Esophagus muscularis mucosa (tissue), 4 donors: ENCODE measurements at regions not wholly inside any gene's neighbourhood (a gene's known extent, or its start where the extent isn't known, plus 50 kb on each side); places are given as distances from the start of the nearest gene placed in this dataset.
"Not testable (repeated sequence)": the region's sequence is repeated elsewhere in the genome, so short reads cannot be mapped to it uniquely, and the experiment has no call there.

Experiments used
- DNase-seq: peaks from one replicate; pipeline ENCODE4 v3.0.0-alpha.2; 2017; ENCODE audit errors: extremely low spot score
- H3K27ac ChIP-seq, 4 donors: fragments of 200-600 bp; sonication (generic); replicated peaks in 1 of 4; 1 replicate in 3 of 4; 2 replicates in 1 of 4; pipeline ENCODE4 v1.5.1; 2016 to 2019; ENCODE audit warnings: mild to moderate bottlenecking in 1 of 4
- H3K27me3 ChIP-seq, 4 donors: fragments of 200-600 bp; sonication (generic); one replicate each; pipeline versions ENCODE4 v1.5.1 to v1.6.0; 2016 to 2019
- H3K36me3 ChIP-seq, 4 donors: fragments of 200-600 bp; sonication (generic); one replicate each; pipeline ENCODE4 v1.5.1; 2016 to 2019
- H3K4me1 ChIP-seq, 4 donors: fragments of 200-600 bp; sonication (generic); one replicate each; pipeline ENCODE4 v1.5.1; 2016 to 2019
- H3K4me3 ChIP-seq, 4 donors: fragments of 200-600 bp; sonication (generic); 1 replicate in 2 of 4; 2 replicates in 2 of 4; pipeline ENCODE4 v1.5.1; 2016 to 2019; ENCODE audit warnings: mild to moderate bottlenecking in 4 of 4, moderate library complexity in 1 of 4
- H3K9me3 ChIP-seq, 4 donors: fragments of 200-600 bp; sonication (generic); 1 replicate in 3 of 4; 2 replicates in 1 of 4; pipeline ENCODE4 v1.5.1; 2016 to 2019
- CTCF ChIP-seq, 3 experiments: fragments of 200-600 bp in 2 of 3; fragments of 450-650 bp in 1 of 3; sonication (generic) in 2 of 3; IDR thresholded peaks; one replicate each; pipeline ENCODE4 v1.5.1; 2017 to 2019; ENCODE audit warnings: antibody characterized with exemption in 3 of 3, mild to moderate bottlenecking in 2 of 3, moderate library complexity in 1 of 3
- EP300 ChIP-seq: sonication (generic); formaldehyde crosslinking; IDR thresholded peaks from one replicate; pipeline ENCODE4 v1.6.1; 2017; ENCODE audit warnings: antibody characterized with exemption
- POLR2A ChIP-seq: fragments of 450-650 bp; IDR thresholded peaks from one replicate; pipeline ENCODE4 v1.6.1; 2017; ENCODE audit warnings: antibody characterized with exemption, moderate library complexity, mild to moderate bottlenecking, low read depth
- POLR2AphosphoS5 ChIP-seq, 2 donors: sonication (generic); formaldehyde crosslinking; IDR thresholded peaks; one replicate each; pipeline ENCODE4 v1.6.1; 2017; ENCODE audit warnings: antibody characterized with exemption in 2 of 2
- WGBS: methylation state at CpG from one replicate; pipeline ENCODE4 v1.1.5; 2018; 5-methylcytosine and 5-hydroxymethylcytosine counted together
- intact Hi-C: fragments of 100-400 bp; cut with DNase I; formaldehyde crosslinking; loops from one replicate; pipeline ENCODE4 v1.15.1; 2023

- 84% methylated on average over 7 of the region's 7 CpGs for WGBS
- Histone ChIP-seq H3K9me3 (no peaks in the 10 kb centered on the region), H3K4me3 (no peak overlapping the region), H3K36me3 (no peaks in the 10 kb centered on the region), H3K27ac (no peak overlapping the region), H3K27me3 (no peaks in the 10 kb centered on the region), H3K4me1 (no peaks in the 10 kb centered on the region)
- no peak for TF ChIP-seq EP300
- DNase-seq: no peak
- intact Hi-C loops: no loop called here
Observed at GRCh38 chrX:120732461-120732860, 102.6 kb upstream of the C1GALT1C1 start.

GRCh38 chrX:120731386-120731785 lies 101.5 kb upstream of the C1GALT1C1 start:
- Histone ChIP-seq H3K4me1 (no peaks in the 10 kb centered on the region), H3K9me3 (no peaks in the 10 kb centered on the region), H3K4me3 (no peak overlapping the region), H3K27ac (no peak overlapping the region), H3K36me3 (no peaks in the 10 kb centered on the region), H3K27me3 (no peaks in the 10 kb centered on the region)
- no peak for DNase-seq
- 55% methylated on average over 4 of the region's 4 CpGs for WGBS
- intact Hi-C loops: no loop called here
- TF ChIP-seq CTCF (IDR thresholded peaks at IDR 0.05): no peak
- no peak for TF ChIP-seq EP300
- no peak for TF ChIP-seq POLR2A
- TF ChIP-seq POLR2AphosphoS5 (IDR thresholded peaks at IDR 0.05): no peak

GRCh38 chrX:120729506-120730255 lies 99.8 kb upstream of the C1GALT1C1 start:
- intact Hi-C loops, H3K4me1 ChIP-seq, H3K36me3 ChIP-seq, H3K27ac ChIP-seq, DNase-seq, H3K27me3 ChIP-seq, H3K4me3 ChIP-seq, H3K9me3 ChIP-seq: not testable (repeated sequence)
- WGBS: 90% methylated on average over 7 of the region's 7 CpGs

DNA sequence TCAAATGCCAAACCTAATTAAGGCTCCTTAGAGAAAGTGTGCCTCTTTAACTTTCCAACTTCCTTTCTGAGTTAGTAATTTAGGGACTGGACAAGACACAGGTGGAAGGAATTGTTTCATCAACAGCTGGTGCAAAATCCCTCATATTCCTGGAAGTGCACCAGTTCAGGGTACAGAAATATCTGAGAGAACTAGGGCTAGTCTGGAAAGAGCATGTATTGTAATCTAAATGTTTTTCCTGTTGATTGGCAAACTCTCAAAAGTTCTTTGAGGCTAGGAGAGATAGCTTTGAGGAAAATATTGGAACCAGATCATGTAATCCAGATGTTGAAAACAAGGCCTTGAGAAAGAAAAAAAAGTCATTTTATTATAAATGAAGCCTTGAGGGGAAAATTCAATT lies 98.1 kb upstream of the C1GALT1C1 start:
- no peak overlapping the region for H3K4me3 ChIP-seq
- no peaks in the 10 kb centered on the region for H3K36me3 ChIP-seq
- H3K27me3 ChIP-seq: no peaks in the 10 kb centered on the region
- H3K9me3 ChIP-seq: no peaks in the 10 kb centered on the region
- TF ChIP-seq EP300 (no peak), CTCF (IDR thresholded peaks at IDR 0.05) (no peak), POLR2AphosphoS5 (IDR thresholded peaks at IDR 0.05) (no peak), POLR2A (no peak)
- H3K4me1 ChIP-seq: no peaks in the 10 kb centered on the region
- H3K27ac ChIP-seq: no peak overlapping the region
- intact Hi-C loops: no loop called here
- DNase-seq: no peak

DNA sequence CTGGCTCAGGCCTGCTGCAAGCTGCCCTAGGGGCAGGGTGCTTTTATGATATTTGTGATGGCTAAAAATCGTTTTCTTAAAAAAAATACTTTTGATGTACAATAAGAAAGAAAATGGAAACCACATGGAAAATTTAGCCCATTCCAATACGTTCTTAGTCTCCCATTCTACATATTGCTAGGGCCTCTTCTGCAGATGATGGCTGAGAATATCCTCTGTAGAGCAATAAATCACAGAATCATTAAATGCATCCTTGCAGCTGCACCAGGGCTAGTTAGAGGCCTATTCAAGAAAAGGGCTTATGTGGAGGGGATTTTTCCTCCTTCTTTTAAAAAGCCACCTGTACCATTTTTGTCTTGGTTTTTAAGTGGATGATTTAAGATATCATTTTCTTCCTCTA lies 97.6 kb upstream of the C1GALT1C1 start:
- TF ChIP-seq POLR2AphosphoS5 (IDR thresholded peaks at IDR 0.05) (no peak), CTCF (IDR thresholded peaks at IDR 0.05) (no peak), POLR2A (no peak), EP300 (no peak)
- H3K4me3 ChIP-seq: no peak overlapping the region
- DNase-seq: no peak
- intact Hi-C loops: no loop called here
- H3K9me3 ChIP-seq: no peaks in the 10 kb centered on the region
- no peaks in the 10 kb centered on the region for H3K4me1 ChIP-seq
- H3K27me3 ChIP-seq: no peaks in the 10 kb centered on the region
- no peaks in the 10 kb centered on the region for H3K36me3 ChIP-seq
- WGBS: 45% methylated on average over 2 of the region's 2 CpGs
- H3K27ac ChIP-seq: no peak overlapping the region

GRCh38 chrX:120726294-120726693 lies 96.4 kb upstream of the C1GALT1C1 start:
- Histone ChIP-seq H3K4me3 (no peak overlapping the region), H3K9me3 (peaks cover 0 to 6% (median 0%) of the 10 kb centered on the region in 4 donors), H3K4me1 (no peaks in the 10 kb centered on the region), H3K27me3 (no peaks in the 10 kb centered on the region), H3K36me3 (no peaks in the 10 kb centered on the region), H3K27ac (no peak overlapping the region)
- WGBS: 49% methylated on average over 2 of the region's 2 CpGs
- no peak for TF ChIP-seq POLR2AphosphoS5 (IDR thresholded peaks at IDR 0.05)
- DNase-seq: no peak
- intact Hi-C loops: no loop called here
